Gastrocnemius medialis (tissue), 4 donors: ENCODE measurements at regions not wholly inside any gene's neighbourhood (a gene's known extent, or its start where the extent isn't known, plus 50 kb on each side); places are given as distances from the start of the nearest gene placed in this dataset.

ENCODE experiments used
- ATAC-seq, 2 donors: fragments of 150-250 bp; one replicate each; pipeline ENCODE4 v1.9.1; 2016
- DNase-seq, 2 donors: peaks; one replicate each; pipeline ENCODE4 v3.0.0-alpha.2; 2019
- H3K27ac ChIP-seq, 4 donors: fragments of 200-600 bp; sonication (generic); 1 replicate in 1 of 4; 2 replicates in 3 of 4; pipeline ENCODE4 v1.5.1; 2016 to 2018; ENCODE audit warnings: mild to moderate bottlenecking in 2 of 4, moderate library complexity in 1 of 4
- H3K27me3 ChIP-seq, 3 donors: fragments of 200-600 bp; sonication (generic) in 2 of 3; 1 replicate in 1 of 3; 2 replicates in 2 of 3; pipeline versions ENCODE4 v1.5.1 to v1.6.0; 2016 to 2019; ENCODE audit warnings: mild to moderate bottlenecking in 1 of 3, moderate library complexity in 1 of 3
- H3K36me3 ChIP-seq, 2 donors: fragments of 200-600 bp; sonication (generic) in 1 of 2; one replicate each; pipeline ENCODE4 v1.5.1; 2017 to 2018
- H3K4me1 ChIP-seq, 2 donors: fragments of 200-600 bp; sonication (generic) in 1 of 2; one replicate each; pipeline ENCODE4 v1.5.1; 2016 to 2017; ENCODE audit warnings: mild to moderate bottlenecking in 2 of 2
- H3K4me3 ChIP-seq, 4 donors: fragments of 200-600 bp; sonication (generic) in 3 of 4; 1 replicate in 1 of 4; 2 replicates in 3 of 4; pipeline ENCODE4 v1.5.1; 2016 to 2019; ENCODE audit warnings: mild to moderate bottlenecking in 2 of 4
- H3K9me3 ChIP-seq, 3 donors: fragments of 200-600 bp; sonication (generic) in 2 of 3; 1 replicate in 1 of 3; 2 replicates in 2 of 3; pipeline ENCODE4 v1.5.1; 2016 to 2019
- POLR2A ChIP-seq, 2 donors: fragments of 450-650 bp; IDR thresholded peaks; one replicate each; pipeline ENCODE4 v1.6.1; 2017; ENCODE audit warnings: antibody characterized with exemption in 2 of 2, mild to moderate bottlenecking in 2 of 2, moderate library complexity in 2 of 2
- in situ Hi-C, 4 donors: fragments of 200-750 bp; cut with MboI; loops; one replicate each; pipeline versions ENCODE4 v1.15.0 to v1.8.0; 2017; ENCODE audit warnings: low sequenced_read_pairs in 4 of 4
- intact Hi-C: fragments of 100-400 bp; cut with DNase I; formaldehyde crosslinking; loops from one replicate; pipeline ENCODE4 v1.15.1; 2023; ENCODE audit warnings: low total_unique reads
- TF ChIP-seq, protein P1 (sequence below), 5 experiments: fragments of 450-650 bp in 3 of 5; fragments of 200-600 bp in 2 of 5; sonication (generic) in 2 of 5; IDR thresholded peaks in 4 of 5; conservative IDR thresholded peaks in 1 of 5; 1 replicate in 4 of 5; 2 replicates in 1 of 5; pipeline ENCODE4 v1.5.1; 2016 to 2019; ENCODE audit warnings: antibody characterized with exemption in 5 of 5, mild to moderate bottlenecking in 3 of 5, moderate library complexity in 3 of 5

DNA sequence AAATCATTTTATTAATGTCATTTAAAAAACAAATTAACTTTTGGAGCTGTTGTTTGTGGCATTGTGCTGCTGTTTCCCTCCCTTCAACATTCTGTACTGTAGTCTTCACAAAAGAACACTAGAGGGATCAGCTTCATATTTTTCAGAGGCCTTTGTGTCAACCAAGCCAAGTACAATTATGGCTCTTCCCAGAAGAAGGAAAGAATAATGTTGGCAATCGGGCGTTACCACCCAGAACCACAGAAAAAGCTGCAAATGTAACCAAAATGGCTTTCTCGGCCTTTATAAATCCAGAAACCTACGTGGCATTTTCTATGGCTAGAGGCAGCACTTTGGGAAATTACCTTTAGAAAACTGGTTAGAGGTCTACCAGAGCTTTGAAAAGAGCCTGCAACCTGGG, 98.8 kb upstream of the COL1A2 start:
- peaks cover 0 to 4% of the 10 kb centered on the region in 2 donors for H3K4me1 ChIP-seq
- no peaks in the 10 kb centered on the region for H3K36me3 ChIP-seq
- H3K27me3 ChIP-seq = no peaks in the 10 kb centered on the region
- TF ChIP-seq, protein P1, sequence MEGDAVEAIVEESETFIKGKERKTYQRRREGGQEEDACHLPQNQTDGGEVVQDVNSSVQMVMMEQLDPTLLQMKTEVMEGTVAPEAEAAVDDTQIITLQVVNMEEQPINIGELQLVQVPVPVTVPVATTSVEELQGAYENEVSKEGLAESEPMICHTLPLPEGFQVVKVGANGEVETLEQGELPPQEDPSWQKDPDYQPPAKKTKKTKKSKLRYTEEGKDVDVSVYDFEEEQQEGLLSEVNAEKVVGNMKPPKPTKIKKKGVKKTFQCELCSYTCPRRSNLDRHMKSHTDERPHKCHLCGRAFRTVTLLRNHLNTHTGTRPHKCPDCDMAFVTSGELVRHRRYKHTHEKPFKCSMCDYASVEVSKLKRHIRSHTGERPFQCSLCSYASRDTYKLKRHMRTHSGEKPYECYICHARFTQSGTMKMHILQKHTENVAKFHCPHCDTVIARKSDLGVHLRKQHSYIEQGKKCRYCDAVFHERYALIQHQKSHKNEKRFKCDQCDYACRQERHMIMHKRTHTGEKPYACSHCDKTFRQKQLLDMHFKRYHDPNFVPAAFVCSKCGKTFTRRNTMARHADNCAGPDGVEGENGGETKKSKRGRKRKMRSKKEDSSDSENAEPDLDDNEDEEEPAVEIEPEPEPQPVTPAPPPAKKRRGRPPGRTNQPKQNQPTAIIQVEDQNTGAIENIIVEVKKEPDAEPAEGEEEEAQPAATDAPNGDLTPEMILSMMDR (IDR thresholded peaks at IDR 0.05 in 4 of 5, conservative IDR thresholded peaks at IDR 0.05 in 1 of 5) = peak in 3 of 5 experiments; percentile 23 to 27 (median 25)
- no peak for TF ChIP-seq POLR2A (IDR thresholded peaks at IDR 0.05)
- no peak overlapping the region for H3K4me3 ChIP-seq
- ATAC-seq = peak; percentile 37 to 69
- in situ Hi-C loops (loop anchor here in 3 of 4 donors (5.0 to 10.0 kb wide), 3 partner anchors 99 to 139 kb away; partner anchors contain the start of gene COL1A2 (in 2 of the 3)), intact Hi-C loops (loop anchor here (2.0 to 10.0 kb wide), 2 partner anchors 99 to 371 kb away; partner anchors contain the start of genes COL1A2 and GNG11)
- DNase-seq = no peak
- H3K27ac ChIP-seq = peak overlapping the region in 2 of 4 donors; percentile 36 to 67
- no peaks in the 10 kb centered on the region for H3K9me3 ChIP-seq

DNA sequence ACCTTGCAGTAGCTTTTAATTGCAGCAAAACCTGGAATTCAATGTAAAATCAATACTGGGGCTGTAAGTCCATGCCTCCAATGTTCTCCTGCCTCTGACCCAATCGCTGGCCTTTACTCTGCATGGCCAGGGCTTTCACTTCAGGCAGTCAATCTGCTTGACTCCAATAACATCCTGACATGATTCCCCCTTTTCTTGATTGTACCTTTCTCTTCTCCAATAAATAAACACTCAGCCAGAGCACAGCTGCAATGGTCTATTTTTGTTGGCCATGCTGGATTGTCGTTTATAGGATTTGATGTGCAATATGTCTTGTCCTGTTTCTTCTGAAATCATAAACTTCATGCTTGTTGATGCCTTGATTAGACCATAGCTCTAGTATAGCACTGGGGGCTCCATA, 97.8 kb upstream of the COL1A2 start:
- no peaks in the 10 kb centered on the region for H3K27me3 ChIP-seq
- peaks cover 0 to 4% of the 10 kb centered on the region in 2 donors for H3K4me1 ChIP-seq
- H3K36me3 ChIP-seq = no peaks in the 10 kb centered on the region
- H3K27ac ChIP-seq = peak overlapping the region; percentile 24 to 67 (median 42)
- TF ChIP-seq, protein P1 (IDR thresholded peaks at IDR 0.05 in 4 of 5, conservative IDR thresholded peaks at IDR 0.05 in 1 of 5) = no peak
- no peak for TF ChIP-seq POLR2A (IDR thresholded peaks at IDR 0.05)
- DNase-seq = no peak
- ATAC-seq = no peak
- H3K9me3 ChIP-seq = no peaks in the 10 kb centered on the region
- H3K4me3 ChIP-seq = peak overlapping the region in 2 of 4 donors; percentile 12 to 15
- intact Hi-C loops (loop anchor here (2.0 to 10.0 kb wide), 2 partner anchors 98 to 372 kb away; partner anchors contain the start of genes COL1A2 and GNG11), in situ Hi-C loops (loop anchor here in 3 of 4 donors (5.0 to 10.0 kb wide), 3 partner anchors 98 to 138 kb away; partner anchors contain the start of gene COL1A2 (in 2 of the 3))

DNA sequence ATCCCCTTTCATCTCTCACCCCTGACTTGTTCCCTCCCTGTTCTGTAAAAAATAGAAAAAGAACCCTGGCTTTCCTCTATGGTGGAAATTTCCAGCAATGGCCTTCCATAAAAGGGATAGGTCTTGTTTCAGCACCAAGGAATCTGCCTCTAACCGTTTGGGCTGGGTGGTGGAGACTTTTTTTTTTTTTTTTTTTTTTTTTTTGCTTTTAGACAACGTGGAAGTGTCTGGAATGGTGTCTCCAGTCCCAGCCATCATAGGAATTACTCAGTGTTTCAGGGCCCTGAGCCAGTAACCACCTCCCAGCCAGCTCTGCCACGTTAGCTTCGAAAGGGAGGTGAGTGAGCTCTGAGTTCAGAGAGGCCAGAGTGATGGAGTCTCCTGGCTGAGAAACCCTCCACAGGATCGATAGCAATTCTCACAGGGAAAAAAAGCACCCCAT, 97.3 kb upstream of the COL1A2 start:
- H3K4me1 ChIP-seq = peaks cover 0 to 4% of the 10 kb centered on the region in 2 donors
- in situ Hi-C loops = loop anchor here in 3 of 4 donors (5.0 to 10.0 kb wide), 3 partner anchors 97 to 137 kb away; partner anchors contain the start of gene COL1A2 (in 2 of the 3)
- H3K9me3 ChIP-seq = no peaks in the 10 kb centered on the region
- ATAC-seq = peak; percentile 48 to 62
- TF ChIP-seq, protein P1 (IDR thresholded peaks at IDR 0.05 in 4 of 5, conservative IDR thresholded peaks at IDR 0.05 in 1 of 5) = no peak
- H3K36me3 ChIP-seq = no peaks in the 10 kb centered on the region
- peak overlapping the region in 1 of 4 donors; percentile 15 for H3K4me3 ChIP-seq
- peak; percentile 27 to 58 for DNase-seq
- intact Hi-C loops = loop anchor here (2.0 to 10.0 kb wide), 2 partner anchors 97 to 373 kb away; partner anchors contain the start of genes COL1A2 and GNG11
- peak overlapping the region; percentile 24 to 67 (median 50) for H3K27ac ChIP-seq
- no peaks in the 10 kb centered on the region for H3K27me3 ChIP-seq

DNA sequence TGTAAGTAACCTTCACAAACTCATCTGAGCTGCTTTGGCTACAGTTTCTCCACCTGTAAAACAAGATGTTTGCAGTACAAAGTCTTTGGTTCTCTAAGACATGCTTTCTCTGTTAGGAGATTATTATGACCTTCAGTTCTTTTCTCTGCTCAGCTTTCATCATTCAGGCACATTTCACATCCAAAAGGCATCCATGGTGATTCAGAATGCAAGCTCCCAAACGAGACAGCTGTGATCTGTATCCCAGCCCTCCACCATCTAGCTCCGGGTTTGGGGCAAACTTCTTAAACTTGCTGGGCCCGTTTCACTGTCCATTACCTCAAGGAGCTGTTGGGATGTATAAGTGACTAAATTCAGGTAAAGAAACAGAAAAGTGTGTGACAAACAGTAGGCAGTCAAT, 95.8 kb upstream of the COL1A2 start:
- TF ChIP-seq, protein P1 (IDR thresholded peaks at IDR 0.05 in 4 of 5, conservative IDR thresholded peaks at IDR 0.05 in 1 of 5) = no peak
- TF ChIP-seq POLR2A (IDR thresholded peaks at IDR 0.05) = no peak
- in situ Hi-C loops = loop anchor here in 3 of 4 donors (5.0 to 10.0 kb wide), 3 partner anchors 96 to 136 kb away; partner anchors contain the start of gene COL1A2 (in 2 of the 3)

More for the DNA sequence above, 95.8 kb upstream of the COL1A2 start:
- Histone ChIP-seq H3K9me3 (no peaks in the 10 kb centered on the region), H3K4me1 (peaks cover 4 to 5% of the 10 kb centered on the region in 2 donors), H3K27me3 (no peaks in the 10 kb centered on the region), H3K27ac (peak overlapping the region in 3 of 4 donors; percentile 7 to 67 (median 51)), H3K36me3 (no peaks in the 10 kb centered on the region), H3K4me3 (no peak overlapping the region)
- DNase-seq = no peak
- intact Hi-C loops = loop anchor here (10.0 kb wide), 1 partner anchor 374 kb away; the partner anchor contains the start of gene GNG11
- no peak for ATAC-seq
